ENCODE measurements at regions not wholly inside any gene's neighbourhood (a gene's known extent, or its start where the extent isn't known, plus 50 kb on each side); places are given as distances from the start of the nearest gene placed in this dataset.

DNA sequence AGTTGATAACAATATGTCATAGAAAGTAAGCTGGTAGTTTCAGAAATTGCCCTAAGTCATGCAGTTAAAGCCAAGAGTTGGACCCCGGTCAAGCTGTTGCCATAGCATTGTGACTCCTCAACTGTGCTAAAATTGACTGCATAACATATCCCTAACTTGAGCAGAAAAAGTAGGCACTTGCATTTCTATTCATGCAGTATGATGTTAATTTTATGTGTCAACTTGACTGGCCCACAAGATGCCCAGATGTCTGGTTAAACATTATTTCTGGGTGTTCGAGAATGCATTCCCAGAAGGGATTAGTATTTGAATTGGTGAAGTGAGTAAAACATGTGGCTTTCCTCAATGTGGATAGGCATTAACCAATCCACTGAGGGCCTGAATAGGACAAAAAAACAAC lies 136.4 kb downstream of the GPR63 start:
- TF ChIP-seq EZH2 (IDR thresholded peaks at IDR 0.05; ENCODE audit: borderline replicate concordance) = no peak
- TF ChIP-seq, protein P1, sequence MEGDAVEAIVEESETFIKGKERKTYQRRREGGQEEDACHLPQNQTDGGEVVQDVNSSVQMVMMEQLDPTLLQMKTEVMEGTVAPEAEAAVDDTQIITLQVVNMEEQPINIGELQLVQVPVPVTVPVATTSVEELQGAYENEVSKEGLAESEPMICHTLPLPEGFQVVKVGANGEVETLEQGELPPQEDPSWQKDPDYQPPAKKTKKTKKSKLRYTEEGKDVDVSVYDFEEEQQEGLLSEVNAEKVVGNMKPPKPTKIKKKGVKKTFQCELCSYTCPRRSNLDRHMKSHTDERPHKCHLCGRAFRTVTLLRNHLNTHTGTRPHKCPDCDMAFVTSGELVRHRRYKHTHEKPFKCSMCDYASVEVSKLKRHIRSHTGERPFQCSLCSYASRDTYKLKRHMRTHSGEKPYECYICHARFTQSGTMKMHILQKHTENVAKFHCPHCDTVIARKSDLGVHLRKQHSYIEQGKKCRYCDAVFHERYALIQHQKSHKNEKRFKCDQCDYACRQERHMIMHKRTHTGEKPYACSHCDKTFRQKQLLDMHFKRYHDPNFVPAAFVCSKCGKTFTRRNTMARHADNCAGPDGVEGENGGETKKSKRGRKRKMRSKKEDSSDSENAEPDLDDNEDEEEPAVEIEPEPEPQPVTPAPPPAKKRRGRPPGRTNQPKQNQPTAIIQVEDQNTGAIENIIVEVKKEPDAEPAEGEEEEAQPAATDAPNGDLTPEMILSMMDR (IDR thresholded peaks at IDR 0.05; ENCODE audit: poor library complexity) = no peak
